ENCODE measurements at regions not wholly inside any gene's neighbourhood (a gene's known extent, or its start where the extent isn't known, plus 50 kb on each side); places are given as distances from the start of the nearest gene placed in this dataset.

- no peak for DNase-seq (ENCODE audit: low read depth)
- TF ChIP-seq CTCF (conservative IDR thresholded peaks at IDR 0.05; ENCODE audit: low read depth, low read length), result no peak
- H3K4me3 ChIP-seq (ENCODE audit: low read depth, low read length), result peak overlapping the region; percentile 47
Observed at GRCh38 chr4:164383058-164383357, 370.9 kb upstream of the SMIM31 start.

GRCh38 chr4:164383358-164384220 is 370.3 kb upstream of the SMIM31 start:
- H3K4me3 ChIP-seq (ENCODE audit: low read depth, low read length), result peak overlapping the region; percentile 47
- DNase-seq (ENCODE audit: low read depth), result no peak
- TF ChIP-seq CTCF (conservative IDR thresholded peaks at IDR 0.05; ENCODE audit: low read depth, low read length), result peak; percentile 20

- TF ChIP-seq CTCF (conservative IDR thresholded peaks at IDR 0.05; ENCODE audit: low read depth, low read length), result no peak
- DNase-seq (ENCODE audit: low read depth), result no peak
- H3K4me3 ChIP-seq (ENCODE audit: low read depth, low read length), result no peak overlapping the region
Observed at GRCh38 chr4:164384416-164384815, 369.5 kb upstream of the SMIM31 start.

- no peak for DNase-seq (ENCODE audit: low read depth)
- no peak for TF ChIP-seq CTCF (conservative IDR thresholded peaks at IDR 0.05; ENCODE audit: low read depth, low read length)
- no peak overlapping the region for H3K4me3 ChIP-seq (ENCODE audit: low read depth, low read length)
Observed at GRCh38 chr4:164396439-164396838, 357.5 kb upstream of the SMIM31 start.

- no peak for DNase-seq (ENCODE audit: low read depth)
- no peak overlapping the region for H3K4me3 ChIP-seq (ENCODE audit: low read depth, low read length)
- TF ChIP-seq CTCF (conservative IDR thresholded peaks at IDR 0.05; ENCODE audit: low read depth, low read length), result no peak
Observed at GRCh38 chr4:164402554-164402953, 351.4 kb upstream of the SMIM31 start.

GRCh38 chr4:164405774-164406173 is 348.2 kb upstream of the SMIM31 start:
- TF ChIP-seq CTCF (conservative IDR thresholded peaks at IDR 0.05; ENCODE audit: low read depth, low read length), result no peak
- no peak overlapping the region for H3K4me3 ChIP-seq (ENCODE audit: low read depth, low read length)
- DNase-seq (ENCODE audit: low read depth), result no peak

GRCh38 chr4:164408831-164409230 is 345.1 kb upstream of the SMIM31 start:
- H3K4me3 ChIP-seq (ENCODE audit: low read depth, low read length), result no peak overlapping the region
- TF ChIP-seq CTCF (conservative IDR thresholded peaks at IDR 0.05; ENCODE audit: low read depth, low read length), result no peak
- DNase-seq (ENCODE audit: low read depth), result no peak
